ENCODE measurements at regions not wholly inside any gene's neighbourhood (a gene's known extent, or its start where the extent isn't known, plus 50 kb on each side); places are given as distances from the start of the nearest gene placed in this dataset.

DNA sequence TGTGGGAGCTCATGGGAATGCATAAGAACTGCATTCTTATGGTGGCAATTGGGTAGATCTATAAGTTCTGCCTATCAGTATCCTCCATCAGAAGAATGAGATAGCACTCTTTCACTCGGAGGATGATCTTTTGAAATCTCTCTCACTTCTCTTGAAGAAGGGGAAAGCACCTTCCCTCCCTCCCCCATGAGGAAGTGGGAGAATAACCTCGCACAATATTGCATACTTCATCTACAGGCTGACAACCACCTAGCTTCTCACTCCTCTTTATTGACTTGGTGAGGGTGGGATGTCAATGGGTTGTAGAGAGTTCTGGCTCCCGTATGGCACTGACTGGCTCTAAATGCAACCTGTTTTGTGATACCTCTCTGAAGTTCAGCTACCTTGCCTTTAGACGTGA is 146.7 kb upstream of the SPOCK3 start:
- Histone ChIP-seq H3F3A (ENCODE audit: low read depth) (no peaks in the 10 kb centered on the region), H3K36me3 (ENCODE audit: insufficient read depth, low read length) (no peaks in the 10 kb centered on the region), H4K20me1 (ENCODE audit: insufficient read depth, low read length, poor library complexity, severe bottlenecking) (no peaks in the 10 kb centered on the region), H3K9ac (ENCODE audit: low read depth, low read length, poor library complexity, severe bottlenecking) (no peak overlapping the region), H3K79me2 (ENCODE audit: insufficient read depth, low read length) (no peaks in the 10 kb centered on the region), H2AFZ (ENCODE audit: low read length) (no peak overlapping the region), H3K4me3 (ENCODE audit: low read length, poor library complexity, severe bottlenecking) (no peak overlapping the region), H3K4me2 (ENCODE audit: low read depth, low read length, poor library complexity, severe bottlenecking) (no peak overlapping the region), H3K27me3 (ENCODE audit: insufficient read depth, low read length, poor library complexity, severe bottlenecking) (no peaks in the 10 kb centered on the region), H3K9me2 (replicated peaks; ENCODE audit: low read depth, low read length) (no peaks in the 10 kb centered on the region), H3K9me3 (ENCODE audit: insufficient read depth, low read depth, low read length) (no peaks in the 10 kb centered on the region), H3K4me1 (ENCODE audit: insufficient read depth, low read length, poor library complexity, severe bottlenecking) (no peaks in the 10 kb centered on the region)
- no peak for TF ChIP-seq EZH2phosphoT487 (IDR thresholded peaks at IDR 0.05; ENCODE audit: borderline replicate concordance)
- TF ChIP-seq, protein P1, sequence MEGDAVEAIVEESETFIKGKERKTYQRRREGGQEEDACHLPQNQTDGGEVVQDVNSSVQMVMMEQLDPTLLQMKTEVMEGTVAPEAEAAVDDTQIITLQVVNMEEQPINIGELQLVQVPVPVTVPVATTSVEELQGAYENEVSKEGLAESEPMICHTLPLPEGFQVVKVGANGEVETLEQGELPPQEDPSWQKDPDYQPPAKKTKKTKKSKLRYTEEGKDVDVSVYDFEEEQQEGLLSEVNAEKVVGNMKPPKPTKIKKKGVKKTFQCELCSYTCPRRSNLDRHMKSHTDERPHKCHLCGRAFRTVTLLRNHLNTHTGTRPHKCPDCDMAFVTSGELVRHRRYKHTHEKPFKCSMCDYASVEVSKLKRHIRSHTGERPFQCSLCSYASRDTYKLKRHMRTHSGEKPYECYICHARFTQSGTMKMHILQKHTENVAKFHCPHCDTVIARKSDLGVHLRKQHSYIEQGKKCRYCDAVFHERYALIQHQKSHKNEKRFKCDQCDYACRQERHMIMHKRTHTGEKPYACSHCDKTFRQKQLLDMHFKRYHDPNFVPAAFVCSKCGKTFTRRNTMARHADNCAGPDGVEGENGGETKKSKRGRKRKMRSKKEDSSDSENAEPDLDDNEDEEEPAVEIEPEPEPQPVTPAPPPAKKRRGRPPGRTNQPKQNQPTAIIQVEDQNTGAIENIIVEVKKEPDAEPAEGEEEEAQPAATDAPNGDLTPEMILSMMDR (conservative IDR thresholded peaks at IDR 0.05; ENCODE audit: low read length), result no peak

DNA sequence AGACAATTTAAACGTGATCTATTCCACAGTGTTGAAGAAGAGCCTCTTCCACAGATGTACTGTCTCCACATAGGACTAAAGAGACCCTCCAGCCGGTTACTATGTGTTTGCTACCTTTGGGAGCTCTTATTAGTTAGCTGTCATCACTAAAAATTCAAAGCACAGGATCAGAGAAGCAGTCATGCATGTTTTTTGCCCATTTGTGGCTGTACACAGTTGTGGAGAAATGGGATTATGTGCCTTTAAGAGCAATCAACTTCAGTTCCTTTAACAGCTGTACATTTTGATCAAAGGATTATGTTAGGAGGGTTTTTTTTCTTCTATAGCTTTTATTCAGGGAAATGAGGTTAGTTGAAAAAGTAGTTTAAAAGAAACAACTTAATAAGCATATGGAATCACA is 149.0 kb upstream of the SPOCK3 start:
- Histone ChIP-seq H3K4me2 (ENCODE audit: low read depth, low read length, poor library complexity, severe bottlenecking) (no peak overlapping the region), H3K79me2 (ENCODE audit: insufficient read depth, low read length) (no peaks in the 10 kb centered on the region)

DNA sequence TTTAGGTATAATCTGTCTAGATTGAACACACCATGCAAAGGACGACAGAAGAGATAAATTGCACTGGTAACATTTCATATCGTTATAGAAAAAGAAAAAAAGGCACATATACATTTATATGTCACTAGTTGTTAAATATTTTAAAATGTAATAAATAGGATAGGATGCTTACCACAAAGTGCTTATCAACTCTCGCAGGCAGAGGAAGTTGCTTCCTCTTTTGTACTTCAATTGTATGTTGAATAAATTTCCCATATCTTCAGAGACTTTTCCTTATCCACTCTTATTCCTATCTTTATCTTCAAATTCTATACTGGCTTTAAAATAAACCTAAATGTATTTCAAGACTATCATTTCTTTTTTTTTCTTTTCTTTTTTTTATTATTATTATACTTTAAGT is 163.3 kb upstream of the SPOCK3 start:
- Histone ChIP-seq H3K4me3 (ENCODE audit: low read length, poor library complexity, severe bottlenecking) (no peak overlapping the region), H3K4me2 (ENCODE audit: low read depth, low read length, poor library complexity, severe bottlenecking) (no peak overlapping the region), H3K9ac (ENCODE audit: low read depth, low read length, poor library complexity, severe bottlenecking) (no peak overlapping the region), H3F3A (ENCODE audit: low read depth) (no peaks in the 10 kb centered on the region), H3K79me2 (ENCODE audit: insufficient read depth, low read length) (no peaks in the 10 kb centered on the region), H3K9me2 (replicated peaks; ENCODE audit: low read depth, low read length) (no peaks in the 10 kb centered on the region), H3K36me3 (ENCODE audit: insufficient read depth, low read length) (no peaks in the 10 kb centered on the region), H2AFZ (ENCODE audit: low read length) (no peak overlapping the region), H4K20me1 (ENCODE audit: insufficient read depth, low read length, poor library complexity, severe bottlenecking) (no peaks in the 10 kb centered on the region), H3K4me1 (ENCODE audit: insufficient read depth, low read length, poor library complexity, severe bottlenecking) (no peaks in the 10 kb centered on the region), H3K27me3 (ENCODE audit: insufficient read depth, low read length, poor library complexity, severe bottlenecking) (no peaks in the 10 kb centered on the region), H3K9me3 (ENCODE audit: insufficient read depth, low read depth, low read length) (no peaks in the 10 kb centered on the region)
- no peak for TF ChIP-seq EZH2phosphoT487 (IDR thresholded peaks at IDR 0.05; ENCODE audit: borderline replicate concordance)
- TF ChIP-seq, protein P1 (conservative IDR thresholded peaks at IDR 0.05; ENCODE audit: low read length), result no peak

More for the DNA sequence above, 149.0 kb upstream of the SPOCK3 start:
- Histone ChIP-seq H4K20me1 (ENCODE audit: insufficient read depth, low read length, poor library complexity, severe bottlenecking) (no peaks in the 10 kb centered on the region), H3K27me3 (ENCODE audit: insufficient read depth, low read length, poor library complexity, severe bottlenecking) (no peaks in the 10 kb centered on the region), H3K9me2 (replicated peaks; ENCODE audit: low read depth, low read length) (no peaks in the 10 kb centered on the region), H3F3A (ENCODE audit: low read depth) (no peaks in the 10 kb centered on the region), H3K36me3 (ENCODE audit: insufficient read depth, low read length) (no peaks in the 10 kb centered on the region), H3K9ac (ENCODE audit: low read depth, low read length, poor library complexity, severe bottlenecking) (no peak overlapping the region), H3K4me3 (ENCODE audit: low read length, poor library complexity, severe bottlenecking) (no peak overlapping the region), H2AFZ (ENCODE audit: low read length) (no peak overlapping the region), H3K4me1 (ENCODE audit: insufficient read depth, low read length, poor library complexity, severe bottlenecking) (no peaks in the 10 kb centered on the region), H3K9me3 (ENCODE audit: insufficient read depth, low read depth, low read length) (no peaks in the 10 kb centered on the region)
- TF ChIP-seq, protein P1 (conservative IDR thresholded peaks at IDR 0.05; ENCODE audit: low read length), result no peak
- no peak for TF ChIP-seq EZH2phosphoT487 (IDR thresholded peaks at IDR 0.05; ENCODE audit: borderline replicate concordance)
